Lower lobe of right lung (tissue), 2 donors: ENCODE measurements at regions not wholly inside any gene's neighbourhood (a gene's known extent, or its start where the extent isn't known, plus 50 kb on each side); places are given as distances from the start of the nearest gene placed in this dataset.

ENCODE experiments used
- ATAC-seq, 2 donors: fragments of 200-7000 bp; cut with Tn5 transposase; one replicate each; pipeline ENCODE4 v1.9.1; 2020 to 2022; ENCODE audit warnings: mild to moderate bottlenecking in 2 of 2, moderate library complexity in 2 of 2
- DNase-seq: peaks from one replicate; pipeline ENCODE4 v3.0.0-alpha.2; 2020
- H3K27ac ChIP-seq: fragments of 200-600 bp; one replicate; pipeline ENCODE4 v1.8.0; 2022
- H3K27me3 ChIP-seq: fragments of 200-600 bp; one replicate; pipeline ENCODE4 v1.8.0; 2022; ENCODE audit warnings: low read depth
- H3K36me3 ChIP-seq: fragments of 200-600 bp; one replicate; pipeline ENCODE4 v1.8.0; 2022; ENCODE audit warnings: mild to moderate bottlenecking
- H3K4me1 ChIP-seq: fragments of 200-600 bp; one replicate; pipeline ENCODE4 v1.8.0; 2022
- H3K4me3 ChIP-seq: fragments of 200-600 bp; one replicate; pipeline ENCODE4 v1.8.0; 2022; ENCODE audit warnings: mild to moderate bottlenecking
- H3K9me3 ChIP-seq: fragments of 200-600 bp; one replicate; pipeline ENCODE4 v1.8.0; 2022
- intact Hi-C: fragments of 100-400 bp; cut with DNase I; formaldehyde crosslinking; loops from one replicate; pipeline ENCODE4 v1.11.0; 2022
- TF ChIP-seq, protein P1 (sequence below): fragments of 200-600 bp; IDR thresholded peaks from one replicate; pipeline ENCODE4 v1.8.0; 2022; ENCODE audit warnings: antibody characterized with exemption, mild to moderate bottlenecking
- donor health status: DM: no; HTN: yes; CAD: no; lungs with severe emphysema.

GRCh38 chr11:115578275-115578674 is 74.1 kb upstream of the CADM1 start:
- H3K27me3 ChIP-seq, result no peaks in the 10 kb centered on the region

GRCh38 chr11:115577701-115578100 is 73.5 kb upstream of the CADM1 start:
- intact Hi-C loops, result no loop called here
- no peak overlapping the region for H3K27ac ChIP-seq
- H3K36me3 ChIP-seq, result no peaks in the 10 kb centered on the region
- DNase-seq (no peak), ATAC-seq (no peak)
- TF ChIP-seq, protein P1, sequence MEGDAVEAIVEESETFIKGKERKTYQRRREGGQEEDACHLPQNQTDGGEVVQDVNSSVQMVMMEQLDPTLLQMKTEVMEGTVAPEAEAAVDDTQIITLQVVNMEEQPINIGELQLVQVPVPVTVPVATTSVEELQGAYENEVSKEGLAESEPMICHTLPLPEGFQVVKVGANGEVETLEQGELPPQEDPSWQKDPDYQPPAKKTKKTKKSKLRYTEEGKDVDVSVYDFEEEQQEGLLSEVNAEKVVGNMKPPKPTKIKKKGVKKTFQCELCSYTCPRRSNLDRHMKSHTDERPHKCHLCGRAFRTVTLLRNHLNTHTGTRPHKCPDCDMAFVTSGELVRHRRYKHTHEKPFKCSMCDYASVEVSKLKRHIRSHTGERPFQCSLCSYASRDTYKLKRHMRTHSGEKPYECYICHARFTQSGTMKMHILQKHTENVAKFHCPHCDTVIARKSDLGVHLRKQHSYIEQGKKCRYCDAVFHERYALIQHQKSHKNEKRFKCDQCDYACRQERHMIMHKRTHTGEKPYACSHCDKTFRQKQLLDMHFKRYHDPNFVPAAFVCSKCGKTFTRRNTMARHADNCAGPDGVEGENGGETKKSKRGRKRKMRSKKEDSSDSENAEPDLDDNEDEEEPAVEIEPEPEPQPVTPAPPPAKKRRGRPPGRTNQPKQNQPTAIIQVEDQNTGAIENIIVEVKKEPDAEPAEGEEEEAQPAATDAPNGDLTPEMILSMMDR, result no peak
- H3K9me3 ChIP-seq, result no peaks in the 10 kb centered on the region
- H3K4me1 ChIP-seq, result no peaks in the 10 kb centered on the region
- no peak overlapping the region for H3K4me3 ChIP-seq
- no peaks in the 10 kb centered on the region for H3K27me3 ChIP-seq

More at GRCh38 chr11:115578275-115578674, 74.1 kb upstream of the CADM1 start:
- DNase-seq (no peak), ATAC-seq (no peak)
- Histone ChIP-seq H3K4me3 (no peak overlapping the region), H3K27ac (no peak overlapping the region), H3K9me3 (no peaks in the 10 kb centered on the region), H3K36me3 (no peaks in the 10 kb centered on the region), H3K4me1 (no peaks in the 10 kb centered on the region)
- TF ChIP-seq, protein P1, result no peak
- intact Hi-C loops, result no loop called here

GRCh38 chr11:115576606-115577380 is 72.6 kb upstream of the CADM1 start:
- Histone ChIP-seq H3K4me1 (no peaks in the 10 kb centered on the region), H3K4me3 (no peak overlapping the region), H3K27ac (no peak overlapping the region), H3K27me3 (no peaks in the 10 kb centered on the region), H3K36me3 (no peaks in the 10 kb centered on the region), H3K9me3 (no peaks in the 10 kb centered on the region)
- TF ChIP-seq, protein P1, result no peak
- DNase-seq (no peak), ATAC-seq (no peak)
- intact Hi-C loops, result no loop called here

- Histone ChIP-seq H3K9me3 (no peaks in the 10 kb centered on the region), H3K4me1 (no peaks in the 10 kb centered on the region), H3K27ac (no peak overlapping the region), H3K4me3 (no peak overlapping the region), H3K27me3 (no peaks in the 10 kb centered on the region), H3K36me3 (no peaks in the 10 kb centered on the region)
- ATAC-seq (no peak), DNase-seq (no peak)
- TF ChIP-seq, protein P1, result no peak
- intact Hi-C loops, result no loop called here
Measured at GRCh38 chr11:115572551-115572950, 68.3 kb upstream of the CADM1 start.

DNA sequence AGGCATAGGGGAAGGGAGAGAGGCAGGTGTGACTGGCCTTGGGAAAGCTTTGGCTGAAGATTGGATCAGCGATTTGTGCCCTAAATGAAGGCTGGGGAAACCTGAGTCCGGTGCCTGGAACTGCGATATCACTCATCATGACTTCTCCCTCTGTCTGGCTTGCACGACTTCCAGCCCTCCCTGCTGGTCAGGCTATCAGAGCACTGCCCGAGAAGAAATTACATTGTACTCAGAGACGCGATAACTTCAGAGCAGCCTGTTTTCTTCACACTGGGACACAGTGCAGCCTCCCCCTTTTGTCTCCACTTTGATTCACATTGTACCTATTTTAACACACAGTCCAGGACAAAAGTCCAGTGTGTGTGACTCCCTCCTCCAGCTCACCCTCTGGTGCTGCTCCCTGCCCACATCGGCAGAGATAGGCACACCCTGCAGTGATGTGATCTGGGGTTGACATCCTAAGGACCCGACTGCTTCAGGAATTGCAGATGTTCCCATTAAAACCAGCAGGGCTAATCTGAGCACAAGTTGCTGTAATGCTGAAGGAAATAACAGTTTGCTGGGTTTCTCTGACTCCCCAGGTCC is 62.1 kb upstream of the CADM1 start:
- TF ChIP-seq, protein P1, result no peak
- intact Hi-C loops, result no loop called here
- Histone ChIP-seq H3K9me3 (no peaks in the 10 kb centered on the region), H3K27me3 (no peaks in the 10 kb centered on the region), H3K4me1 (no peaks in the 10 kb centered on the region), H3K36me3 (no peaks in the 10 kb centered on the region), H3K27ac (no peak overlapping the region), H3K4me3 (no peak overlapping the region)
- DNase-seq, result no peak
- ATAC-seq, result no peak
